ENCODE measurements at regions not wholly inside any gene's neighbourhood (a gene's known extent, or its start where the extent isn't known, plus 50 kb on each side); places are given as distances from the start of the nearest gene placed in this dataset.

DNA sequence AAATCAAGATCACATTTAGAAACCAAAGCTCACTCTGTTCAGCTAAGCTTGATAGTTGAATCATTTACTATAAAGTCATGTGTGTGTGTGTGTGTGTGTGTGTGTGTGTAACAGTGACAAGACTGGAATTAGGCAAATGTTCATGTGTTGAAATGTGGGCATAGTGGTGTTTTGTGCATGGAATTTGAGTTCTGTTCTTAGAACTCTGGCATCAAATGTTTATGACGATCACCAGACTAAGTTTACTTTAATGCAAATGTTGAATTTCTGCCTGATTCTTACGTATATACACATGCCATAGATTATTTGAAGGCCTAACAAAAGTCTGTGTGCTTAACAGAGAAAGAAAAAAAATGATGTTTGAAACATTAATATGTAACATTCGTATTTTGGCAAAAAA lies 72.8 kb upstream of the COL5A1 start:
- no peak overlapping the region for H2AFZ ChIP-seq (ENCODE audit: low read depth, low read length)
- DNase-seq (ENCODE audit: extremely low read depth in 1 of 4, low spot score in 3 of 4): no peak
- intact Hi-C loops (cut with micrococcal nuclease): no loop called here

DNA sequence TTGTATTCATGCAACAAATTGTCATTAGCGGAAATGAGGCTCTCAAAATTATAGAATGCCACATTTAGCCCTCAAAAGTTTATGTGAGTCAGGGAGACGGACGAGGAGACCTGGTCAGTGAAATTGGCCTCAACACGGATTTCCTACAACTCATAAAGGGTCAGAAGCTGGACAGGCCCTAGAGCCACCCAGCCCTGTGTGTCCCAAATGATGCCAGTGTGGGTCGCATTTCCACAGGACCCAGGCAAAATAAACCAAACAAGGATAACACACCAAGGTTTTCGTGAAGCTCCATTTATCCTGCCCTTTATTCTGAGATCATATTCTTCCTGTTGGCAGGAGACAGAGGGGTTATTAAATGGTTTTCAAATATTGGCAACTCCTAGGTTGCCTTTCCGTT lies 72.0 kb upstream of the COL5A1 start:
- no peaks in the 10 kb centered on the region; the same call in 1 of the 2 replicates for H4K20me1 ChIP-seq (replicated peaks; ENCODE audit: control insufficient read depth, insufficient read depth, low read length)
- H3K9ac ChIP-seq (ENCODE audit: insufficient read depth in 1 of 2, low read depth in 2 of 2, low read length in 2 of 2): no peak overlapping the region
- no TSS peak for BruUV-seq (replicated peaks)
- no peak overlapping the region for H3K4me3 ChIP-seq
- 0% methylated on average over 7 of the region's 7 CpGs for WGBS (ENCODE audit: insufficient coverage, low coverage, missing lambda C conversion rate)
- H2AFZ ChIP-seq (ENCODE audit: low read depth, low read length): no peak overlapping the region
- H3K27me3 ChIP-seq (ENCODE audit: control insufficient read depth in 2 of 2, insufficient read depth in 2 of 2, low read length in 2 of 2): peaks cover 0 to 34% of the 10 kb centered on the region in 2 experiments; a peak in 3 of 5 replicates
- intact Hi-C loops (cut with micrococcal nuclease): no loop called here
- no peak overlapping the region for H3K27ac ChIP-seq (ENCODE audit: extremely low read depth, low read depth, low read length)
- H3K36me3 ChIP-seq (ENCODE audit: control insufficient read depth, insufficient read depth, low read length): no peaks in the 10 kb centered on the region
- no peak overlapping the region for H3K4me2 ChIP-seq (ENCODE audit: insufficient read depth, low read length)
- no peaks in the 10 kb centered on the region for H3K9me3 ChIP-seq (replicated peaks; ENCODE audit: control insufficient read depth, insufficient read depth, low read depth, low read length)
- no peaks in the 10 kb centered on the region for H3K4me1 ChIP-seq (replicated peaks in 1 of 2; ENCODE audit: control insufficient read depth in 2 of 2, insufficient read depth in 2 of 2, low read length in 2 of 2)
- no peaks in the 10 kb centered on the region for H3K79me2 ChIP-seq (ENCODE audit: control insufficient read depth, insufficient read depth, low read length)
- ChIA-PET CTCF (ENCODE audit: low intra/inter-chr PET ratio) (no interaction called here), POLR2A (no interaction called here)
- no peak for FAIRE-seq
- no peak for DNase-seq (ENCODE audit: extremely low read depth in 1 of 4, low spot score in 3 of 4)
- no peak for ATAC-seq
- in situ Hi-C loops (cut with MboI): no loop called here
- no peaks in the 10 kb centered on the region for H3K9me1 ChIP-seq (ENCODE audit: control insufficient read depth, insufficient read depth, low read length)
- TF ChIP-seq ZBTB17 (CRISPR knock-in tag; IDR thresholded peaks at IDR 0.05) (no peak), SRSF9 (IDR thresholded peaks at IDR 0.05; ENCODE audit: borderline replicate concordance, low read depth, low read length) (no peak), SREBF2 (CRISPR knock-in tag; IDR thresholded peaks at IDR 0.05) (no peak), NR2F6 (CRISPR knock-in tag; IDR thresholded peaks at IDR 0.05) (no peak), CTCF (IDR thresholded peaks at IDR 0.05 in 2 of 3, conservative IDR thresholded peaks at IDR 0.05 in 1 of 3; ENCODE audit: insufficient read depth in 2 of 3, low read depth in 1 of 3, low read length in 3 of 3) (no peak), TSC22D4 (tag; IDR thresholded peaks at IDR 0.05) (no peak), ASH1L (IDR thresholded peaks at IDR 0.05; ENCODE audit: borderline replicate concordance, low read depth, partially characterized antibody) (no peak), ZBTB2 (IDR thresholded peaks at IDR 0.05) (no peak), NR1H2 (CRISPR knock-in tag; IDR thresholded peaks at IDR 0.05) (no peak)

More for the DNA sequence above, 72.8 kb upstream of the COL5A1 start:
- WGBS (ENCODE audit: insufficient coverage, low coverage, missing lambda C conversion rate): 0% methylated on average over 3 of the region's 3 CpGs
- no peak for TF ChIP-seq ZNF175 (CRISPR knock-in tag; IDR thresholded peaks at IDR 0.05; ENCODE audit: low read depth)
- TF ChIP-seq ZNF140 (CRISPR knock-in tag; IDR thresholded peaks at IDR 0.05): no peak
- TF ChIP-seq, protein P1, sequence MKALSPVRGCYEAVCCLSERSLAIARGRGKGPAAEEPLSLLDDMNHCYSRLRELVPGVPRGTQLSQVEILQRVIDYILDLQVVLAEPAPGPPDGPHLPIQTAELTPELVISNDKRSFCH (CRISPR knock-in tag; IDR thresholded peaks at IDR 0.05): no peak
- TF ChIP-seq, protein P1 (tag; IDR thresholded peaks at IDR 0.05): no peak
- no peak for TF ChIP-seq RNF2 (IDR thresholded peaks at IDR 0.05)
- TF ChIP-seq YY1 (IDR thresholded peaks at IDR 0.05; ENCODE audit: borderline replicate concordance in 1 of 3, control insufficient read depth in 1 of 3, extremely low read depth in 1 of 3, insufficient read depth in 3 of 3, insufficient read length in 1 of 3, insufficient replicate concordance in 2 of 3, low read depth in 1 of 3, low read length in 2 of 3): no peak
- TF ChIP-seq ZNF77 (CRISPR knock-in tag; IDR thresholded peaks at IDR 0.05): no peak
- no peak for TF ChIP-seq ZNF232 (CRISPR knock-in tag; IDR thresholded peaks at IDR 0.05)
- TF ChIP-seq HEY1 (CRISPR knock-in tag; IDR thresholded peaks at IDR 0.05; ENCODE audit: borderline replicate concordance): no peak
- TF ChIP-seq KLF1 (tag; IDR thresholded peaks at IDR 0.05): no peak
- no peak for TF ChIP-seq NONO (IDR thresholded peaks at IDR 0.05; ENCODE audit: low read depth in 2 of 2, low read length in 1 of 2)
- TF ChIP-seq KLF16 (IDR thresholded peaks at IDR 0.05): no peak
- peaks cover 0 to 38% of the 10 kb centered on the region in 2 experiments; a peak in 3 of 5 replicates for H3K27me3 ChIP-seq (ENCODE audit: control insufficient read depth in 2 of 2, insufficient read depth in 2 of 2, low read length in 2 of 2)
- H3K9ac ChIP-seq (ENCODE audit: insufficient read depth in 1 of 2, low read depth in 2 of 2, low read length in 2 of 2): no peak overlapping the region
- no peaks in the 10 kb centered on the region for H3K36me3 ChIP-seq (ENCODE audit: control insufficient read depth, insufficient read depth, low read length)
- H3K79me2 ChIP-seq (ENCODE audit: control insufficient read depth, insufficient read depth, low read length): no peaks in the 10 kb centered on the region
- no peak overlapping the region for H3K4me3 ChIP-seq
- H4K20me1 ChIP-seq (replicated peaks; ENCODE audit: control insufficient read depth, insufficient read depth, low read length): no peaks in the 10 kb centered on the region; the same call in 1 of the 2 replicates
- H3K4me2 ChIP-seq (ENCODE audit: insufficient read depth, low read length): no peak overlapping the region
- ATAC-seq (no peak), FAIRE-seq (no peak)
- in situ Hi-C loops (cut with MboI): no loop called here
- H3K9me3 ChIP-seq (replicated peaks; ENCODE audit: control insufficient read depth, insufficient read depth, low read depth, low read length): no peaks in the 10 kb centered on the region
- no peak overlapping the region for H3K27ac ChIP-seq (ENCODE audit: extremely low read depth, low read depth, low read length)
- CTCF ChIA-PET (ENCODE audit: low intra/inter-chr PET ratio): no interaction called here
- H3K9me1 ChIP-seq (ENCODE audit: control insufficient read depth, insufficient read depth, low read length): no peaks in the 10 kb centered on the region
- no peaks in the 10 kb centered on the region for H3K4me1 ChIP-seq (replicated peaks in 1 of 2; ENCODE audit: control insufficient read depth in 2 of 2, insufficient read depth in 2 of 2, low read length in 2 of 2)
- POLR2A ChIA-PET: interaction anchor here (1.0 kb wide), 1 partner anchor 11 kb away, joined by 6 read pairs; no protein-coding TSS in a partner anchor
- no TSS peak for BruUV-seq (replicated peaks)
